ENCODE measurements at regions not wholly inside any gene's neighbourhood (a gene's known extent, or its start where the extent isn't known, plus 50 kb on each side); places are given as distances from the start of the nearest gene placed in this dataset.

DNA sequence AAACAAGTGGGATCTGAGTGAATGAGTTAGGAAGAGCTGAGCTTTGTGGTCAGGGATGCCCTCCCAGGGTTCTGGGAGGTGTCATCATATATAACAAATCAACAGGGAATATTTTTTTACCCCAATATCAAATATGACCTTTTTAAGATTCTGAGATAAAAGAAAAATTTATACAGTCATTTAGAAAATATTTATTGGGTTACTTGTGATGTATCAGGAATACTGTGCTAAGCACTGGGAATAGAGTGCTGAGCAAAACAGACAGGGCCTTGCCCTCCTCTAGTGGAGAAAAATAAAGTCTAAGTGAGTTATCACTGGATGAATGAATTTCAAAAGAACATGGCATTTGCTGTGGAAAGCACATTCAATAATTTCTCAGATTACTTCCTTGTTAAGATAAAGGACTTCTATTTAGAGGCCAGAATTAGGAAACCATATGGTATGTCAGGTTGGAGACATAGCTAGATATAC, 102.9 kb downstream of the BOD1 start:
- Histone ChIP-seq H3K27ac (no peak overlapping the region), H3K4me3 (no peak overlapping the region), H3K36me3 (no peaks in the 10 kb centered on the region), H3K27me3 (no peaks in the 10 kb centered on the region), H3K4me1 (no peaks in the 10 kb centered on the region), H3K9me3 (no peaks in the 10 kb centered on the region)
- no peak for DNase-seq (ENCODE audit: low spot score)
- TF ChIP-seq, protein P1, sequence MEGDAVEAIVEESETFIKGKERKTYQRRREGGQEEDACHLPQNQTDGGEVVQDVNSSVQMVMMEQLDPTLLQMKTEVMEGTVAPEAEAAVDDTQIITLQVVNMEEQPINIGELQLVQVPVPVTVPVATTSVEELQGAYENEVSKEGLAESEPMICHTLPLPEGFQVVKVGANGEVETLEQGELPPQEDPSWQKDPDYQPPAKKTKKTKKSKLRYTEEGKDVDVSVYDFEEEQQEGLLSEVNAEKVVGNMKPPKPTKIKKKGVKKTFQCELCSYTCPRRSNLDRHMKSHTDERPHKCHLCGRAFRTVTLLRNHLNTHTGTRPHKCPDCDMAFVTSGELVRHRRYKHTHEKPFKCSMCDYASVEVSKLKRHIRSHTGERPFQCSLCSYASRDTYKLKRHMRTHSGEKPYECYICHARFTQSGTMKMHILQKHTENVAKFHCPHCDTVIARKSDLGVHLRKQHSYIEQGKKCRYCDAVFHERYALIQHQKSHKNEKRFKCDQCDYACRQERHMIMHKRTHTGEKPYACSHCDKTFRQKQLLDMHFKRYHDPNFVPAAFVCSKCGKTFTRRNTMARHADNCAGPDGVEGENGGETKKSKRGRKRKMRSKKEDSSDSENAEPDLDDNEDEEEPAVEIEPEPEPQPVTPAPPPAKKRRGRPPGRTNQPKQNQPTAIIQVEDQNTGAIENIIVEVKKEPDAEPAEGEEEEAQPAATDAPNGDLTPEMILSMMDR (IDR thresholded peaks at IDR 0.05), result no peak

DNA sequence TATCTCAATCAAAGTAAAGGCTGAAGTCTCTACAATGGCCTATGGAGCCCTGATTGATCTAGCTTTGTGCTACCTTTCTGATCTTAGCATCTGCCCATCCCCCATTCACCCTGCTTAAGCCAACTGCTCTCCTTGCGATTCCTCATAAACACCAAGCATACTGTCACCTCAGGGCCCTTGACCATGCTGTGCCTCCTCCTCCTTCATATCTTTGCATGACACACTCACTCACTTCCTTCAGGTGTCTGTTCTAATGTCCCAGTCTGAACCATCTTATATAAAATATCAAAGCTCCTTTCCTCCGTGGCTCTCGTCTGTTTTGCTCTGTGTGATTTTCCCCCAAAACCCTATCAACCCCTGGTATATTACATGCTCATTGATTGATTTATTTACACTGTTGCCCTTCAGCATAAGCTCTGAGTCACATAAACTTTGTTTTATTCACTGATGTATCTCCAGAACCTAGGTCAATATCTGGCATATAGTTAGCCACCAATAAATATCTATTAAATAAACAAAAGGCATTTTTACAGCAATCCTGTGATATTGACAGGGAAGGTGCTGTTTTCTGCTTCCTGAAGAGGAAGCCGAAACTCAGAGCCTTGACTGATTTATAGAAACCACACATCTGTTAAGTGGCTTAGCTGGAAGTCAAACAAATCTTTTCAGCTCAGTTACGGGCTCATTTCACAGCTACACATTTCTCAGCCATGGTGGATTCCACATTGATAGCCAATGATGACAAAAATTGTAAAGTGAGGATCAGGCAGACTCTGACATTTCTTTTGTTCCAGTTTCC, 103.6 kb downstream of the BOD1 start:
- Histone ChIP-seq H3K9me3 (no peaks in the 10 kb centered on the region), H3K36me3 (no peaks in the 10 kb centered on the region), H3K27me3 (no peaks in the 10 kb centered on the region), H3K4me3 (no peak overlapping the region), H3K4me1 (no peaks in the 10 kb centered on the region), H3K27ac (no peak overlapping the region)
- TF ChIP-seq, protein P1 (IDR thresholded peaks at IDR 0.05), result no peak
- DNase-seq (ENCODE audit: low spot score), result no peak

DNA sequence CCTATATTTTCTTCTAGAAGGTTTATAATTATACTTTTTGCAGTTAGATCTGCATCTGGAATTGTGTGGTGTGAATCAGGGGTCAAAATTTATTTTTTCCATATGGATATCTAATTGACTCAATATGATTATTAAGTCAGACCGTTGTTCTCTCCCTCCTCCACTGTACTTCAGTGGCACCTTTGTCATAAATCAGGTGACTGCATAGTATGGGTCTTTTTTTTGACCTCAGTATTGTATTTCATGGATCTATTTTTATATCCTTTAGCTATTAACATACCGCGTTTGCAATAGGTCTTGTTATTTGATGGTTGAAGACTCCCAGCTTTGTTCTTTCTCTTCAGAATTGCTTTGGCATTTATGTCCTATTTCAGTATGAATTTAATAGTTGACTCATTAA, 107.4 kb downstream of the BOD1 start:
- Histone ChIP-seq H3K27ac (no peak overlapping the region), H3K27me3 (no peaks in the 10 kb centered on the region), H3K36me3 (no peaks in the 10 kb centered on the region), H3K4me1 (no peaks in the 10 kb centered on the region), H3K9me3 (peaks cover 0 to 17% of the 10 kb centered on the region in 2 donors), H3K4me3 (no peak overlapping the region)
- TF ChIP-seq, protein P1 (IDR thresholded peaks at IDR 0.05), result no peak
- DNase-seq (ENCODE audit: low spot score), result no peak

DNA sequence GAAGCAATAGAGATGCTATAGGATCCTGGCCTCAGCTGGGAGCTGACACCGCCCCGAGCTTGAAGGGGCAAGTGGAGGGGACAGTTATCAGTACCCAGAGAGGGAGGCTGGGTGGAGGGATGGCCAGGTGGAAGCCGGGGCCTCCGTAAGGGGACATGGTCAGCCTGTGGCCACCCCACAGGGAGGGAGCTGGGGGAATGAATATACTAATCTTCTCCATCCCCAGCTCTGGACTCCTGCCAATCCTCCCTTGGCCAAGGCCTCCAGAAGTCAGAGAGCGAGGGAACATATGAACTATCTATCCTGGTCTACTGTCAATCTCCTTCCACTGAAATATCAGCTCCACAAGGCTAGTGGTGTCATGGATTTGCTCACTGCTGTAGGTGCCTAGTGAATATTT, 109.3 kb downstream of the BOD1 start:
- Histone ChIP-seq H3K9me3 (peaks cover 0 to 17% of the 10 kb centered on the region in 2 donors), H3K4me1 (no peaks in the 10 kb centered on the region), H3K4me3 (no peak overlapping the region), H3K36me3 (no peaks in the 10 kb centered on the region), H3K27ac (no peak overlapping the region), H3K27me3 (no peaks in the 10 kb centered on the region)
- DNase-seq (ENCODE audit: low spot score), result no peak
- TF ChIP-seq, protein P1 (IDR thresholded peaks at IDR 0.05), result no peak

DNA sequence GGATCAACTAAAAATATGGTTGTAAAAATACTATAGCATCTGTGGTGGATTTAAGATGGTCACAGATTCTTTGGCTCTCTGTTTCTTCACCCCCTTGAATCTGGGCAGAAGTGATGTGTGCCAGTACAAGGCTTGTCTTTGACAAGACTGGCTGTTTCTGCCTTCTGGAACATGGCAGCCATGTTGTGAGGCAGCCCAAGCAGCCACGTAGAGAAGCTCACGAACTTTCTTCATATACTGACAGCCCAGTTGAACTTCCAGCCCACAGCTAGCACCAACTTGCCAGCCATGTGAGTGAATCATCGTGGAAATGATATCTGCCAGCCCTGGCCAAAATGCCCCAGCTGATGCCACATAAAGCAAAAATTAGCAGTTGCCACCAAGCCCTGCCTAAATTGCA, 110.8 kb downstream of the BOD1 start:
- DNase-seq (ENCODE audit: low spot score), result no peak
- Histone ChIP-seq H3K4me1 (no peaks in the 10 kb centered on the region), H3K36me3 (no peaks in the 10 kb centered on the region), H3K27me3 (no peaks in the 10 kb centered on the region), H3K9me3 (peaks cover 0 to 17% of the 10 kb centered on the region in 2 donors), H3K27ac (no peak overlapping the region), H3K4me3 (no peak overlapping the region)
- TF ChIP-seq, protein P1 (IDR thresholded peaks at IDR 0.05), result no peak

DNA sequence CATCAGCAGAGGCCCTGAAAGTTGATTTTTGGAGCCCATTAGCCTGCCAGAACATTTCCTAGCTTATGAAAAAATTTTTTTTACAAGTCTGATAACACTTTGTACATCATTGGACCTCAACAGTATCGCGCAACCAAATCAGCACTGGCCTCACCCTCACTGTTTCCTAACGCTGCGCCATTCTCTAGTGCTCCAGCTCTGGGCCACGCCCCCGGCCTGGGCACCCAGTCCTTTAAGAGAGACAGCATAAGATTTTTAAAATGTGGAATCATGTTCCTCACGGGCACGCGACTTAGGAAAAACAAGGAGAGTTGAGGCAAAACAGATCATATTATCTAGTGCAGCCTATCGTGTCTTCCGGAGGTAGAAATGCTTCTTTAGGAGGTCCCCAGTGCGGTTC, 114.5 kb downstream of the BOD1 start:
- Histone ChIP-seq H3K4me3 (no peak overlapping the region), H3K9me3 (peaks cover 0 to 17% of the 10 kb centered on the region in 2 donors), H3K27me3 (no peaks in the 10 kb centered on the region), H3K27ac (no peak overlapping the region), H3K36me3 (no peaks in the 10 kb centered on the region), H3K4me1 (peaks cover 0 to 23% of the 10 kb centered on the region in 2 donors)
- TF ChIP-seq, protein P1 (IDR thresholded peaks at IDR 0.05), result no peak
- DNase-seq (ENCODE audit: low spot score), result no peak
